Breast epithelium (tissue), 4 donors: ENCODE measurements at regions not wholly inside any gene's neighbourhood (a gene's known extent, or its start where the extent isn't known, plus 50 kb on each side); places are given as distances from the start of the nearest gene placed in this dataset.
"Not testable (repeated sequence)": the region's sequence is repeated elsewhere in the genome, so short reads cannot be mapped to it uniquely, and the experiment has no call there.

Experiments
- DNase-seq, 2 donors: peaks; one replicate each; pipeline ENCODE4 v3.0.0-alpha.2; 2019; ENCODE audit warnings: low spot score in 2 of 2
- H3K27ac ChIP-seq, 2 donors: fragments of 200-600 bp; sonication (generic) in 1 of 2; one replicate each; pipeline ENCODE4 v1.5.1; 2016 to 2019; ENCODE audit warnings: mild to moderate bottlenecking in 1 of 2
- H3K27me3 ChIP-seq, 2 donors: fragments of 200-600 bp; sonication (generic) in 1 of 2; one replicate each; pipeline versions ENCODE4 v1.5.1 to v1.6.0; 2017 to 2019; ENCODE audit warnings: control low read depth in 1 of 2, mild to moderate bottlenecking in 1 of 2
- H3K36me3 ChIP-seq: fragments of 200-600 bp; one replicate; pipeline ENCODE4 v1.5.1; 2019
- H3K4me1 ChIP-seq, 2 donors: fragments of 200-600 bp; sonication (generic); one replicate each; pipeline ENCODE4 v1.5.1; 2016 to 2019; ENCODE audit warnings: control low read depth in 1 of 2
- H3K4me3 ChIP-seq, 3 donors: fragments of 200-600 bp; sonication (generic); 1 replicate in 2 of 3; 2 replicates in 1 of 3; pipeline ENCODE4 v1.5.1; 2016 to 2019; ENCODE audit warnings: mild to moderate bottlenecking in 3 of 3, moderate library complexity in 2 of 3
- H3K9me3 ChIP-seq, 2 donors: fragments of 200-600 bp; sonication (generic) in 1 of 2; one replicate each; pipeline ENCODE4 v1.5.1; 2016 to 2019; ENCODE audit warnings: control low read depth in 1 of 2
- POLR2A ChIP-seq: fragments of 450-650 bp; IDR thresholded peaks from one replicate; pipeline ENCODE4 v1.6.1; 2016; ENCODE audit warnings: antibody characterized with exemption, mild to moderate bottlenecking, moderate library complexity
- POLR2AphosphoS5 ChIP-seq, 3 donors: sonication (generic); formaldehyde crosslinking; IDR thresholded peaks; one replicate each; pipeline ENCODE4 v1.6.1; 2017; ENCODE audit warnings: antibody characterized with exemption in 3 of 3
- intact Hi-C: fragments of 100-400 bp; cut with DNase I; formaldehyde crosslinking; loops from one replicate; pipeline ENCODE4 v1.15.1; 2023; ENCODE audit warnings: low total_unique reads
- TF ChIP-seq, protein P1 (sequence below), 3 donors: fragments of 450-650 bp; IDR thresholded peaks; one replicate each; pipeline ENCODE4 v1.5.1; 2016 to 2017; ENCODE audit warnings: antibody characterized with exemption in 3 of 3, mild to moderate bottlenecking in 3 of 3, moderate library complexity in 3 of 3

DNA sequence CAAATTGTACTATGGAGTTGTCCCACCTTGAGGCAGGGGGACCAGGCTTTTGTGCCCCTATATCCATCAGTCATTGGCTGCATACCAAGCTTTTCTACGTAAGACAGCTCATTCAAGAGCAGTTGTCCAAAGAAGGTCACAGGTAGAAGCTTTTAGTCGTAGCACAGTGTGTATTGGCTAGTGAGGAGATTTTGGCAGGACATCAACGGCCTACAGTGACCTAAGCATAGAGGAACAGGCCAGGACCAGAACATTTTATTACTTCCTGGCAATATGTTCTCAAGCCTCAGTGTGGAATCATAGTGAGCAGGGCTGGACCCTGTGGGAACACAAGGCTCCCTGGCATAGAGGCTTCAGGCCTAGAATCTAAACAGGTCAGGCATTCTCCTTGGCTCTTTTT is 105.4 kb upstream of the ANKRD28 start:
- H3K27me3 ChIP-seq: no peaks in the 10 kb centered on the region
- no peak for TF ChIP-seq POLR2A
- no peak for TF ChIP-seq POLR2AphosphoS5 (IDR thresholded peaks at IDR 0.05)
- TF ChIP-seq, protein P1, sequence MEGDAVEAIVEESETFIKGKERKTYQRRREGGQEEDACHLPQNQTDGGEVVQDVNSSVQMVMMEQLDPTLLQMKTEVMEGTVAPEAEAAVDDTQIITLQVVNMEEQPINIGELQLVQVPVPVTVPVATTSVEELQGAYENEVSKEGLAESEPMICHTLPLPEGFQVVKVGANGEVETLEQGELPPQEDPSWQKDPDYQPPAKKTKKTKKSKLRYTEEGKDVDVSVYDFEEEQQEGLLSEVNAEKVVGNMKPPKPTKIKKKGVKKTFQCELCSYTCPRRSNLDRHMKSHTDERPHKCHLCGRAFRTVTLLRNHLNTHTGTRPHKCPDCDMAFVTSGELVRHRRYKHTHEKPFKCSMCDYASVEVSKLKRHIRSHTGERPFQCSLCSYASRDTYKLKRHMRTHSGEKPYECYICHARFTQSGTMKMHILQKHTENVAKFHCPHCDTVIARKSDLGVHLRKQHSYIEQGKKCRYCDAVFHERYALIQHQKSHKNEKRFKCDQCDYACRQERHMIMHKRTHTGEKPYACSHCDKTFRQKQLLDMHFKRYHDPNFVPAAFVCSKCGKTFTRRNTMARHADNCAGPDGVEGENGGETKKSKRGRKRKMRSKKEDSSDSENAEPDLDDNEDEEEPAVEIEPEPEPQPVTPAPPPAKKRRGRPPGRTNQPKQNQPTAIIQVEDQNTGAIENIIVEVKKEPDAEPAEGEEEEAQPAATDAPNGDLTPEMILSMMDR (IDR thresholded peaks at IDR 0.05): no peak
- H3K36me3 ChIP-seq: no peaks in the 10 kb centered on the region
- no peaks in the 10 kb centered on the region for H3K9me3 ChIP-seq
- DNase-seq: peak in 1 of 2 donors; percentile 64
- no peaks in the 10 kb centered on the region for H3K4me1 ChIP-seq
- peak overlapping the region; percentile 60 to 79 for H3K27ac ChIP-seq
- no peak overlapping the region for H3K4me3 ChIP-seq
- intact Hi-C loops: no loop called here

DNA sequence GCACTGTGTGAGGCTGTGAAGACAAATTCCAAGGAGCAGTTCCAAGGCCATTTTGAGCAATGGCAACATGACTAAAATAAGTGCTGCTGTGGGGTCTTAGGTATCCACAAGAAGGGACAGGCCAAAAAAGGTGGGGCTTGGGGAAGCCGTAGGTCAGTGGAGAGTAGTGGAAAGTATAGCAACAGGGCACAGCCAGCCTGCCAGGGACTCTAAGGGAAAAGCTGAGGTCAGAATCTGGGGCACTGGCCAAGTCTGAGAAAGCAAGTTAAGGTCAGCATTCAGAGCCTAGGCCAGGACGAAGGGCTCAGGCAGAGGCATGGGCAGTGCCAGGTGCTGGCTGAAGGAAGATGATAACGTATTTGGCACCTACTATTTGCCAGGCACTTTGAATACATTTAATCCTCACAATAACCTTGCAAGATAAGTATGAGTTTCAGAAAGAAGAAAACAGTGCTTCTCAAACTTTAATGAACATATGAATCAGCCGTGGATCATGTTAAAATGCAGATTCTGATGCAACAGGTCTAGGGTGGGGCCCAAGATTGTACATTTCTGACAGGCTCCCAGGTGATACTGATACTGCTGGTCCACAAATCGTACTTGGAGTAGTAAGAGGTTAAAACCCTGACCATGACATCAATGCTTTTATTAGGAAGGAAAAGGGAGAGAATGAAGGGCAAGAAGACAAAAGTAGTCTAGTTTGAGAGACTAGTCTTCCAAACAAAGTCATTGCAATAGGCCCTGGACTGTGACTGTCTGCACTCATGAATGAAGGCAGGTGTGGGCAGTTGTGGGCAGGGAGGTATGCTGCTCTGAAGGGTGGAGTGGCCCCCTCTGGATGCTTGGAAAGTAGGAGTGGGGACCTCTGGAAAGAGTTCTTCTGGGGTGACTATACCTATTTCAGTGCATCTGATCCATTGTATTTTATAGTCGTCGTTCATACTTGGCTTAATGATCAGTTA is 106.3 kb upstream of the ANKRD28 start:
- peak overlapping the region; percentile 60 to 79 for H3K27ac ChIP-seq
- no peaks in the 10 kb centered on the region for H3K4me1 ChIP-seq
- H3K4me3 ChIP-seq: no peak overlapping the region
- no peaks in the 10 kb centered on the region for H3K36me3 ChIP-seq
- H3K27me3 ChIP-seq: no peaks in the 10 kb centered on the region
- no peak for DNase-seq
- no peaks in the 10 kb centered on the region for H3K9me3 ChIP-seq
- TF ChIP-seq POLR2AphosphoS5 (IDR thresholded peaks at IDR 0.05) (no peak), POLR2A (no peak)
- TF ChIP-seq, protein P1 (IDR thresholded peaks at IDR 0.05): no peak
- intact Hi-C loops: no loop called here

DNA sequence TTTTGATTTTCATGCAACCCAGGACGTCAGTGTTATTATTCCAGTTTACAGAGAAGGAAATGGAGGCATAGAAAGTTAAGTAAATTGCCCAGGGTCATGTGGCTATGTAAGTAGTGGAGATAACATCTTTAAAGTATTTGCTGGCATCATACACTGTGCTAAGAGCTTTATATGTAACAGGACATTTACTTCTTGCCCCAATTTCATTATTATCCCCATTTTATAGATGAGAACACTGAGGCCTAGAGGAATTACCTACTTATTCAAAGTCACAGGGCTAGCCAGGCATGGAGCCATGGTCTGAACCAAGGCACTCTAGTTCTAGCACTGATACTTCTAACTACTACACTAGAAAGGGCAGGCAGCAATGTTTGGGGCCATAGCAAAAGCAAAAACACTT is 107.3 kb upstream of the ANKRD28 start:
- TF ChIP-seq, protein P1 (IDR thresholded peaks at IDR 0.05): no peak
- TF ChIP-seq POLR2A (no peak), POLR2AphosphoS5 (IDR thresholded peaks at IDR 0.05) (no peak)
- no peaks in the 10 kb centered on the region for H3K9me3 ChIP-seq
- no peaks in the 10 kb centered on the region for H3K27me3 ChIP-seq
- no peak overlapping the region for H3K4me3 ChIP-seq
- intact Hi-C loops: no loop called here
- H3K36me3 ChIP-seq: no peaks in the 10 kb centered on the region
- DNase-seq: no peak
- H3K4me1 ChIP-seq: no peaks in the 10 kb centered on the region
- H3K27ac ChIP-seq: no peak overlapping the region

DNA sequence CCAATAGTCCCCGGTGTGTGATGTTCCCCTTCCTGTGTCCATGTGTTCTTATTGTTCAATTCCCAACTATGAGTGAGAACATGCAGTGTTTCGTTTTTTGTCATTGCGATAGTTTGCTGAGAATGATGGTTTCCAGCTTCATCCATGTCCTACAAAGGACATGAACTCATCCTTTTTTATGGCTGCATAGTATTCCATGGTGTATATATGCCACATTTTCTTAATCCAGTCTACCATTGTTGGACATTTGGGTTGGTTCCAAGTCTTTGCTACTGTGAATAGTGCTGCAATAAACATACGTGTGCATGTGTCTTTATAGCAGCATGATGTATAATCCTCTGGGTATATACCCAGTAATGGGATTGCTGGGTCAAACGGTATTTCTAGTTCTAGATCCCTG is 109.6 kb upstream of the ANKRD28 start:
- H3K4me1 ChIP-seq, H3K9me3 ChIP-seq, H3K4me3 ChIP-seq, DNase-seq, H3K27ac ChIP-seq, H3K36me3 ChIP-seq, H3K27me3 ChIP-seq, intact Hi-C loops: not testable (repeated sequence)

DNA sequence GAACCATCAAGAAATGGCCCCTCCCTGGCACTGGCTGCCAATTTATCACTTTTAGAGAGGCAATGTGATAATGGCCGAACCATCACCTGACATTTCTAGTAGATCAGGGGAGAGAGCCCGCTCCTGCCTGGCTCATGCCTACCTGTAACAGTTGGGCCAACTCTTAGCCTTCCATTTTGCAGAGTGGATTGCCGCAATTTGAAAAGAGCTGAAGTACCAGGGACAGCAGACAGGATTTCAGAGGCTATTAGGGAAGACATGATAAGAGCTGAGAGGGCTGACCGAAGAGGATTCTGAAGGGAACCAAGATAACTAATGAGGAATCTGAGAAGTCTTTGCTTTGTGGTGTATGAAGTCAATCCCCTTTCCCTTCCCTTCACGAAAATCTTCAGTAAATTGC is 121.2 kb upstream of the ANKRD28 start:
- H3K9me3 ChIP-seq: no peaks in the 10 kb centered on the region
- no peaks in the 10 kb centered on the region for H3K36me3 ChIP-seq
- TF ChIP-seq, protein P1 (IDR thresholded peaks at IDR 0.05): no peak
- TF ChIP-seq POLR2A (no peak), POLR2AphosphoS5 (IDR thresholded peaks at IDR 0.05) (no peak)
- DNase-seq: no peak
- intact Hi-C loops: no loop called here
- H3K4me3 ChIP-seq: no peak overlapping the region
- H3K4me1 ChIP-seq: no peaks in the 10 kb centered on the region
- H3K27me3 ChIP-seq: no peaks in the 10 kb centered on the region
- H3K27ac ChIP-seq: no peak overlapping the region
